HUES48 (cell line): ENCODE measurements at regions not wholly inside any gene's neighbourhood (a gene's known extent, or its start where the extent isn't known, plus 50 kb on each side); places are given as distances from the start of the nearest gene placed in this dataset.

ENCODE experiments used
- H3K27ac ChIP-seq: one replicate; pipeline ENCODE4 v1.7.0; 2013; ENCODE audit warnings: low read depth, low read length, inconsistent platforms
- H3K27me3 ChIP-seq: 2 replicates; pipeline ENCODE4 v1.6.1; 2013; ENCODE audit warnings: mild to moderate bottlenecking, low read length; ENCODE audit not compliant: control insufficient read depth, insufficient read depth
- H3K36me3 ChIP-seq: 2 replicates; pipeline ENCODE4 v1.6.1; 2013; ENCODE audit warnings: low read length; ENCODE audit not compliant: control insufficient read depth, insufficient read depth
- H3K4me1 ChIP-seq: 2 replicates; pipeline ENCODE4 v1.6.1; 2013; ENCODE audit warnings: mild to moderate bottlenecking, low read length; ENCODE audit not compliant: control insufficient read depth, insufficient read depth
- H3K4me3 ChIP-seq: 2 replicates; pipeline ENCODE4 v1.5.1; 2013; ENCODE audit warnings: mild to moderate bottlenecking, low read depth, low read length
- H3K9ac ChIP-seq: 2 replicates; pipeline ENCODE4 v1.6.1; 2013; ENCODE audit warnings: mild to moderate bottlenecking, low read depth, low read length, moderate library complexity
- H3K9me3 ChIP-seq: 2 replicates; pipeline ENCODE4 v1.6.1; 2013; ENCODE audit warnings: low read length; ENCODE audit not compliant: control insufficient read depth, insufficient read depth

DNA sequence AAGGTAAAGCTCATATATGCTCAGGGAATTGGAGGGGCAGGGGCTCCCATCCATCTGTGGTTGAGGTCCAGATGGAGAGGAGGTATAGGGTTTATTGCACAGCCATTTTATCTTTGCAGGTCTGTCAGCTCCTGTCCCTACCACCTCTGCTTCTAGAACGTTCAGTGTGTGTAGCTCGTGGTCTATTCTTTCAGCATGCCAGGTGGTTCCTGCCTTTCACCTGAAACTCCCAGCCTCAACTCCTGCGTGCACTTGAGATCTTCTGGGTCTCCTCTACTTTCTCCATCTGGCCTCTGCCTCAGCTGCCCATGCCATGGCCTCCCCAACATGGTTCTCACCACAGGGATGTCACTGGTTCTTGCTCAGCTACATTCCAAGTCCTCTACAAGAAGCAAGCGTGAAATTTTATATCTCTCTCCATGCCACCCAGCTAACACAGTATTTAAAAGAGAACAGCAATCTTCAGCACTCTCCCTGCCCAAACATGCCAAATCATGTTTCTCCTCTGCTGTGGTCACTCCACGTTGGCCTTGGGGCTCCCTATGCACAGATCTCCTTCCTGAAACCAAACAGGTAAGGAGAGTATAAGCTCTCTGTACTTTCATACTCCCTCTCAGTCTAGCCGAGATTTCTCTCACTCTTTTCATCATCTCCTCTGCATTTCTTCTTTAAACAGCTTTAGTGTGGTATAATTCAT is 157.8 kb upstream of the TRPC6 start:
- peaks cover 7% of the 10 kb centered on the region; the same call in 1 of the 2 replicates for H3K4me1 ChIP-seq
- no peak overlapping the region for H3K4me3 ChIP-seq
- H3K36me3 ChIP-seq = no peaks in the 10 kb centered on the region
- no peak overlapping the region for H3K27ac ChIP-seq
- no peaks in the 10 kb centered on the region for H3K27me3 ChIP-seq
- H3K9me3 ChIP-seq = no peaks in the 10 kb centered on the region
- H3K9ac ChIP-seq = no peak overlapping the region

GRCh38 chr11:101741061-101741460 is 157.3 kb upstream of the TRPC6 start:
- H3K4me3 ChIP-seq = no peak overlapping the region
- no peak overlapping the region for H3K27ac ChIP-seq
- H3K27me3 ChIP-seq = no peaks in the 10 kb centered on the region
- H3K9ac ChIP-seq = no peak overlapping the region
- peaks cover 7% of the 10 kb centered on the region; the same call in 1 of the 2 replicates for H3K4me1 ChIP-seq
- no peaks in the 10 kb centered on the region for H3K9me3 ChIP-seq
- no peaks in the 10 kb centered on the region for H3K36me3 ChIP-seq

GRCh38 chr11:101738452-101738851 is 154.6 kb upstream of the TRPC6 start:
- Histone ChIP-seq H3K9me3 (no peaks in the 10 kb centered on the region), H3K4me3 (no peak overlapping the region), H3K4me1 (peaks cover 7% of the 10 kb centered on the region; the same call in 1 of the 2 replicates), H3K27ac (no peak overlapping the region), H3K27me3 (no peaks in the 10 kb centered on the region), H3K36me3 (no peaks in the 10 kb centered on the region), H3K9ac (no peak overlapping the region)

GRCh38 chr11:101729406-101730078 is 145.7 kb upstream of the TRPC6 start:
- Histone ChIP-seq H3K4me1 (no peaks in the 10 kb centered on the region), H3K4me3 (no peak overlapping the region), H3K36me3 (no peaks in the 10 kb centered on the region), H3K27ac (no peak overlapping the region), H3K9me3 (no peaks in the 10 kb centered on the region), H3K9ac (no peak overlapping the region), H3K27me3 (no peaks in the 10 kb centered on the region)

DNA sequence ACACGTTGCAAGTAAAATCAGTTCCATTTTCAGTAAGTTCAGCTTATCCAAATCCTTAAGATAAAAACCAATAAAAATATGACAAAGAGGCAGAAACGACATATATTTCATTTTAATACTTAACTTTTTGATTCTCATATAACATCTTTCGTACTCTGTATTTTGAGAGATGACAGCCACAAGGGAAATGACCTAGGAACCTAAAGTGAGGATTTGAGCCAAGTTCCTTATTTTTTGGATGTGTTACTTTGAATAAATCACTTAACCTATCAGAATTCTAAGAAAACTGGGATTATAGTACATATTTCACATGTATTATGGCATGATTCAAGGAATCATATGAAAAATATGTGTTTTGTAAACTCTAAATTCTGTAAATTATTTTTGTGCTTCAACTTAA is 143.6 kb upstream of the TRPC6 start:
- Histone ChIP-seq H3K9me3 (no peaks in the 10 kb centered on the region), H3K9ac (no peak overlapping the region), H3K4me3 (no peak overlapping the region), H3K4me1 (no peaks in the 10 kb centered on the region), H3K27ac (no peak overlapping the region), H3K27me3 (no peaks in the 10 kb centered on the region), H3K36me3 (no peaks in the 10 kb centered on the region)

DNA sequence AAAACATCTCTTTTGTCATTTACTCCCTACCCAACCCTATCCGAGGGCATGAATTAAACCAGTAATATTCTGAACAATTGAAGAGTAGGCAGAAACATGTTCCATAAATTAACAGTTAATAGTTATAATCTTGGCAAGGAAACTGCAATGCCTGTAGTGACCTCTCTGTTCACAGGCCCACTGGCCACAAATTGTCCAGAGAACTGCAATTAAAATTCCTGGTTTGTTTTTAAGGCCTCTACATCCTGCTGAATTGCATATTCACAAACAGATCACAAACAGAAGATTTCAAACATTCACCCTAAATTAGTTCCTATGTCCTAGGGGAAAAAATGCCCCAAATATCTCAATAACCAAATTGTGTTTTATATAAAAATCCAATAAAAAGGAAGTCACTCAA is 143.2 kb upstream of the TRPC6 start:
- H3K4me1 ChIP-seq = no peaks in the 10 kb centered on the region

DNA sequence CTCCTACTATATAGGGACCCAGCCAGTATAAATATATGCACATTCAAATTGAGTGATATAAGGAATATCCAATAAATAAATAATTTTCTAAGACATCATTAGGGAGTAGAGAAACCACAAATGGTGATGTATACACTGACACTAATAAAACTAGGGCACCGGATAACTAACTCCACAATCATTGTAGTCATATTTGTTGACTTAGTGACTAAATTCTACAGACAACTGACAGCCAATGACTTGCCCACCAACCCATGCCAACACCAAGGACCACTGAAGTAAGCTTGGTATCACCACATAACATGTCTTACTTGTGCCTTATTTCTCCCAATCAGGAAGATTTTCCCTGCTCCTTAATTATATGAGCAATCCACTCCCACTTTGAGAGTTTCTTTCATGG is 139.6 kb upstream of the TRPC6 start:
- Histone ChIP-seq H3K27me3 (no peaks in the 10 kb centered on the region), H3K4me3 (no peak overlapping the region), H3K27ac (no peak overlapping the region), H3K9me3 (no peaks in the 10 kb centered on the region), H3K36me3 (no peaks in the 10 kb centered on the region), H3K9ac (no peak overlapping the region), H3K4me1 (no peaks in the 10 kb centered on the region)

More for the DNA sequence above, 143.2 kb upstream of the TRPC6 start:
- no peaks in the 10 kb centered on the region for H3K9me3 ChIP-seq
- no peaks in the 10 kb centered on the region for H3K36me3 ChIP-seq
- no peak overlapping the region for H3K27ac ChIP-seq
- no peaks in the 10 kb centered on the region for H3K27me3 ChIP-seq
- no peak overlapping the region for H3K9ac ChIP-seq
- no peak overlapping the region for H3K4me3 ChIP-seq

- H3K4me3 ChIP-seq = no peak overlapping the region
- H3K27me3 ChIP-seq = no peaks in the 10 kb centered on the region
- H3K27ac ChIP-seq = no peak overlapping the region
- no peaks in the 10 kb centered on the region for H3K4me1 ChIP-seq
- H3K9ac ChIP-seq = no peak overlapping the region
- no peaks in the 10 kb centered on the region for H3K9me3 ChIP-seq
- no peaks in the 10 kb centered on the region for H3K36me3 ChIP-seq
Observed at GRCh38 chr11:101721270-101721669, 137.5 kb upstream of the TRPC6 start.

- Histone ChIP-seq H3K9me3 (no peaks in the 10 kb centered on the region), H3K27me3 (no peaks in the 10 kb centered on the region), H3K4me3 (no peak overlapping the region), H3K36me3 (no peaks in the 10 kb centered on the region), H3K9ac (no peak overlapping the region), H3K4me1 (no peaks in the 10 kb centered on the region), H3K27ac (no peak overlapping the region)
Observed at GRCh38 chr11:101718402-101718801, 134.6 kb upstream of the TRPC6 start.

GRCh38 chr11:101717619-101718018 is 133.8 kb upstream of the TRPC6 start:
- Histone ChIP-seq H3K4me3 (no peak overlapping the region), H3K36me3 (no peaks in the 10 kb centered on the region), H3K9ac (no peak overlapping the region), H3K9me3 (no peaks in the 10 kb centered on the region), H3K4me1 (no peaks in the 10 kb centered on the region), H3K27ac (no peak overlapping the region), H3K27me3 (no peaks in the 10 kb centered on the region)

GRCh38 chr11:101715281-101715680 is 131.5 kb upstream of the TRPC6 start:
- no peak overlapping the region for H3K9ac ChIP-seq
- no peaks in the 10 kb centered on the region for H3K9me3 ChIP-seq
- no peak overlapping the region for H3K27ac ChIP-seq
- H3K4me1 ChIP-seq = no peaks in the 10 kb centered on the region
- no peak overlapping the region for H3K4me3 ChIP-seq
- H3K36me3 ChIP-seq = no peaks in the 10 kb centered on the region
- no peaks in the 10 kb centered on the region for H3K27me3 ChIP-seq
